ENCODE measurements at regions not wholly inside any gene's neighbourhood (a gene's known extent, or its start where the extent isn't known, plus 50 kb on each side); places are given as distances from the start of the nearest gene placed in this dataset.

- H3K27ac Mint-ChIP-seq (ENCODE audit: unreplicated experiment), result no peak overlapping the region
These were observed 1181.2 kb downstream of the ARAP2 start for GRCh38 chr4:35063031-35063570.

GRCh38 chr4:35066406-35066805 is 1177.9 kb downstream of the ARAP2 start:
- H3K4me1 ChIP-seq, result no peaks in the 10 kb centered on the region
- H3K9me3 Mint-ChIP-seq (ENCODE audit: unreplicated experiment), result no peaks in the 10 kb centered on the region
- DNase-seq, result no peak
- no peaks in the 10 kb centered on the region for H3K27me3 Mint-ChIP-seq (ENCODE audit: insufficient read depth, unreplicated experiment)
- no peaks in the 10 kb centered on the region for H3K36me3 ChIP-seq (ENCODE audit: control insufficient read depth, insufficient read depth, low read length)
- POLR2A ChIA-PET, result no interaction called here
- no peaks in the 10 kb centered on the region for H3K36me3 Mint-ChIP-seq (ENCODE audit: insufficient read depth, unreplicated experiment)
- no peak for TF ChIP-seq CTCF (IDR thresholded peaks at IDR 0.05; ENCODE audit: insufficient read depth in 1 of 2, low read depth in 1 of 2, low read length in 1 of 2, severe bottlenecking in 1 of 2, unreplicated experiment in 1 of 2)
- CTCF ChIA-PET, result no interaction called here
- no peaks in the 10 kb centered on the region for H3K27me3 ChIP-seq (replicated peaks; ENCODE audit: control insufficient read depth, insufficient read depth, low read length)
- no peak overlapping the region for H3K4me3 ChIP-seq (ENCODE audit: low read depth, low read length)
- H3K9me3 ChIP-seq, result no peaks in the 10 kb centered on the region
- H3K4me1 Mint-ChIP-seq (ENCODE audit: low read depth, unreplicated experiment), result no peaks in the 10 kb centered on the region
- H3K4me3 Mint-ChIP-seq (ENCODE audit: unreplicated experiment), result no peak overlapping the region
- no TSS peak for BruUV-seq (replicated peaks)
- intact Hi-C loops (cut with micrococcal nuclease; ENCODE audit: unreplicated experiment), result no loop called here
- no peak overlapping the region for H3K27ac Mint-ChIP-seq (ENCODE audit: unreplicated experiment)

More at GRCh38 chr4:35063031-35063570, 1181.2 kb downstream of the ARAP2 start:
- Histone ChIP-seq H3K4me1 (no peaks in the 10 kb centered on the region), H3K4me3 (ENCODE audit: low read depth, low read length) (no peak overlapping the region), H3K36me3 (ENCODE audit: control insufficient read depth, insufficient read depth, low read length) (no peaks in the 10 kb centered on the region), H3K9me3 (no peaks in the 10 kb centered on the region), H3K27me3 (replicated peaks; ENCODE audit: control insufficient read depth, insufficient read depth, low read length) (no peaks in the 10 kb centered on the region)
- no peaks in the 10 kb centered on the region for H3K9me3 Mint-ChIP-seq (ENCODE audit: unreplicated experiment)
- H3K4me1 Mint-ChIP-seq (ENCODE audit: low read depth, unreplicated experiment), result no peaks in the 10 kb centered on the region
- intact Hi-C loops (cut with micrococcal nuclease; ENCODE audit: unreplicated experiment), result no loop called here
- no peak overlapping the region for H3K4me3 Mint-ChIP-seq (ENCODE audit: unreplicated experiment)
- DNase-seq, result no peak
- no peaks in the 10 kb centered on the region for H3K36me3 Mint-ChIP-seq (ENCODE audit: insufficient read depth, unreplicated experiment)
- no TSS peak for BruUV-seq (replicated peaks)
- no peaks in the 10 kb centered on the region for H3K27me3 Mint-ChIP-seq (ENCODE audit: insufficient read depth, unreplicated experiment)
- ChIA-PET CTCF (no interaction called here), POLR2A (no interaction called here)
- no peak for TF ChIP-seq CTCF (IDR thresholded peaks at IDR 0.05; ENCODE audit: insufficient read depth in 1 of 2, low read depth in 1 of 2, low read length in 1 of 2, severe bottlenecking in 1 of 2, unreplicated experiment in 1 of 2)

- Mint-ChIP-seq H3K27me3 (ENCODE audit: insufficient read depth, unreplicated experiment) (no peaks in the 10 kb centered on the region), H3K9me3 (ENCODE audit: unreplicated experiment) (no peaks in the 10 kb centered on the region), H3K4me1 (ENCODE audit: low read depth, unreplicated experiment) (no peaks in the 10 kb centered on the region), H3K36me3 (ENCODE audit: insufficient read depth, unreplicated experiment) (no peaks in the 10 kb centered on the region), H3K4me3 (ENCODE audit: unreplicated experiment) (no peak overlapping the region), H3K27ac (ENCODE audit: unreplicated experiment) (no peak overlapping the region)
- BruUV-seq (replicated peaks), result no TSS peak
- H3K36me3 ChIP-seq (ENCODE audit: control insufficient read depth, insufficient read depth, low read length), result no peaks in the 10 kb centered on the region
- intact Hi-C loops (cut with micrococcal nuclease; ENCODE audit: unreplicated experiment), result no loop called here
- H3K9me3 ChIP-seq, result no peaks in the 10 kb centered on the region
- no peaks in the 10 kb centered on the region for H3K27me3 ChIP-seq (replicated peaks; ENCODE audit: control insufficient read depth, insufficient read depth, low read length)
- ChIA-PET CTCF (no interaction called here), POLR2A (no interaction called here)
- DNase-seq, result no peak
- TF ChIP-seq CTCF (IDR thresholded peaks at IDR 0.05; ENCODE audit: insufficient read depth in 1 of 2, low read depth in 1 of 2, low read length in 1 of 2, severe bottlenecking in 1 of 2, unreplicated experiment in 1 of 2), result no peak
- no peak overlapping the region for H3K4me3 ChIP-seq (ENCODE audit: low read depth, low read length)
- no peaks in the 10 kb centered on the region for H3K4me1 ChIP-seq
These were observed 1163.5 kb downstream of the ARAP2 start for GRCh38 chr4:35080799-35081198.

Measured in Caco-2 (cell line).